SK-N-SH treated with all-trans-retinoic acid at 6 μM for 48 hours (cell line): ENCODE measurements at regions not wholly inside any gene's neighbourhood (a gene's known extent, or its start where the extent isn't known, plus 50 kb on each side); places are given as distances from the start of the nearest gene placed in this dataset.

Experiments used
- ARNTL ChIP-seq: fragments of 450-650 bp; formaldehyde crosslinking; IDR thresholded peaks from 2 replicates; pipeline ENCODE4 v1.5.0; 2020; ENCODE audit warnings: low read depth, mild to moderate bottlenecking, moderate library complexity, borderline replicate concordance
- CREB5 ChIP-seq: fragments of 250-450 bp; sonication (Bioruptor Pico); IDR thresholded peaks from 2 replicates; pipeline ENCODE4 v1.5.1; 2020; ENCODE audit warnings: low read depth, mild to moderate bottlenecking, moderate library complexity
- ESRRG ChIP-seq: fragments of 250-450 bp; sonication (Bioruptor Pico); IDR thresholded peaks from 2 replicates; pipeline ENCODE4 v1.6.1; 2021; ENCODE audit warnings: mild to moderate bottlenecking
- ISL1 ChIP-seq: fragments of 250-450 bp; sonication (Bioruptor Pico); IDR thresholded peaks from 2 replicates; pipeline ENCODE4 v2.1.2; 2022; ENCODE audit warnings: mild to moderate bottlenecking, moderate library complexity
- OSR1 ChIP-seq: fragments of 250-450 bp; sonication (Bioruptor Pico); IDR thresholded peaks from 2 replicates; pipeline ENCODE4 v1.8.0; 2022; ENCODE audit warnings: moderate library complexity, mild to moderate bottlenecking, inconsistent platforms
- PATZ1 ChIP-seq: fragments of 250-450 bp; sonication (Bioruptor Pico); IDR thresholded peaks from 2 replicates; pipeline ENCODE4 v1.8.0; 2020; ENCODE audit warnings: mild to moderate bottlenecking, moderate library complexity, borderline replicate concordance
- POU6F1 ChIP-seq: fragments of 250-450 bp; sonication (Bioruptor Pico); IDR thresholded peaks from 2 replicates; pipeline ENCODE4 v1.8.0; 2021; ENCODE audit warnings: low read depth, mild to moderate bottlenecking, moderate library complexity, borderline replicate concordance
- PPARA ChIP-seq: fragments of 250-450 bp; sonication (Bioruptor Pico); IDR thresholded peaks from 2 replicates; pipeline ENCODE4 v1.5.0; 2020; ENCODE audit warnings: mild to moderate bottlenecking, borderline replicate concordance
- RARB ChIP-seq: fragments of 250-450 bp; sonication (Bioruptor Pico); IDR thresholded peaks from 2 replicates; pipeline ENCODE4 v1.8.0; 2021; ENCODE audit warnings: mild to moderate bottlenecking, moderate library complexity
- SNAI2 ChIP-seq: fragments of 250-450 bp; sonication (Bioruptor Pico); IDR thresholded peaks from 2 replicates; pipeline ENCODE4 v1.5.0; 2020; ENCODE audit warnings: mild to moderate bottlenecking, moderate library complexity
- ZC3H10 ChIP-seq: fragments of 250-450 bp; sonication (Bioruptor Pico); IDR thresholded peaks from 2 replicates; pipeline ENCODE4 v1.5.1; 2021; ENCODE audit warnings: mild to moderate bottlenecking, moderate library complexity
- ZFP3 ChIP-seq: fragments of 250-450 bp; sonication (Bioruptor Pico); IDR thresholded peaks from 2 replicates; pipeline ENCODE4 v1.5.0; 2020; ENCODE audit warnings: mild to moderate bottlenecking, moderate library complexity
- ZFP30 ChIP-seq: fragments of 450-650 bp; formaldehyde crosslinking; IDR thresholded peaks from 2 replicates; pipeline ENCODE4 v1.5.0; 2022; ENCODE audit warnings: mild to moderate bottlenecking, moderate library complexity
- ZNF8 ChIP-seq: fragments of 450-650 bp; formaldehyde crosslinking; IDR thresholded peaks from 2 replicates; pipeline ENCODE4 v1.5.0; 2020; ENCODE audit warnings: mild to moderate bottlenecking, moderate library complexity

GRCh38 chr2:126307740-126308139, 348.2 kb upstream of the GYPC start:
- TF ChIP-seq OSR1 (CRISPR knock-in tag) (no peak), PPARA (CRISPR knock-in tag) (no peak), SNAI2 (CRISPR knock-in tag) (no peak), ZFP3 (no peak), CREB5 (no peak), ZC3H10 (CRISPR knock-in tag) (no peak), RARB (CRISPR knock-in tag) (no peak), ESRRG (CRISPR knock-in tag) (no peak), ISL1 (CRISPR knock-in tag) (no peak), POU6F1 (CRISPR knock-in tag) (no peak), ZNF8 (no peak), ZFP30 (CRISPR knock-in tag) (no peak), ARNTL (no peak), PATZ1 (no peak)
